BJ (cell line): ENCODE measurements at regions not wholly inside any gene's neighbourhood (a gene's known extent, or its start where the extent isn't known, plus 50 kb on each side); places are given as distances from the start of the nearest gene placed in this dataset.

Experiments
- CTCF ChIA-PET: fragments of 350-600 bp; formaldehyde crosslinking; extraction: SDS; loops from one replicate; lab custom pipeline; 2021; ENCODE audit warnings: antibody characterized with exemption, inconsistent platforms; lab: Yijun Ruan, JAX
- POLR2A ChIA-PET: fragments of 300-600 bp; sonication (Branson Sonifier 250); formaldehyde crosslinking; extraction: SDS; loops from one replicate; lab custom pipeline; 2021; ENCODE audit warnings: antibody characterized with exemption; lab: Charles Lee
- DNase-seq: peaks from one replicate; pipeline ENCODE4 v3.0.0-alpha.2; 2011; ENCODE audit warnings: low read depth
- H3K27me3 ChIP-seq: 2 replicates; pipeline ENCODE4 v1.6.0; 2011; ENCODE audit warnings: low read length; ENCODE audit not compliant: control insufficient read depth, insufficient read depth
- H3K36me3 ChIP-seq: 2 replicates; pipeline ENCODE4 v1.5.1; 2011; ENCODE audit warnings: low read length; ENCODE audit not compliant: control insufficient read depth, insufficient read depth
- H3K4me3 ChIP-seq: 2 replicates; pipeline ENCODE4 v1.5.1; 2011; ENCODE audit warnings: low read depth, mild to moderate bottlenecking, control low read depth, low read length
- TF ChIP-seq, protein P1 (sequence below): IDR thresholded peaks from 2 replicates; pipeline ENCODE4 v1.5.1; 2011; ENCODE audit warnings: low read depth, mild to moderate bottlenecking, control low read depth, inconsistent platforms, low read length, moderate library complexity; ENCODE audit not compliant: insufficient read depth

DNA sequence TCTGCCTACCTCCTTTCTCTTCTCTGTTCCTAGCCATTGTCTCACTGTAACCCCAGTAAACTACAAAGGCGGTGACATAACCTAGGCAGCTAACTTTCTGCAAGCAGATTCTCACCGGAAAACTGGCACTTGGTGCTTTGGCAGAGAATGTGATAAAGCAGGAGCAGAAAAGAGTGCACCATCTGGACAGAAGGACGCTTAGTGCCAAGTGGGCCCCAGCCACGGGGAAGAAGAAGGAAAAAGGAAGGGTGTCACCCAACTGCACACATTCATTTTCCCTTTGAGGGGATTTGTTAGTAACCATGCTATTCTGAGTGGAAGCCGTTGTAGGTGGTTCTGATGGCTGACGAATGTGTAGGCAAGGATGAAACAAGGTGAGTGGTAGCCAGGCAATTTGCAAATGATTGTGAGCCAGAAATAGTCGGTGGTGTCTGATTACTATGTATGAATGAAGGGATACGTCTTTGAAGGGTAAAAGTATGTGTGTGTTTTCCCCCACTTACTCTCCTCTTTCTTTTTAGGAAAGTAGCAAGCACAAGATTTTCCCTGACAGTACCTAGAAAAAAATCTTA is 148.3 kb upstream of the STXBP5 start:
- DNase-seq = no peak
- no peaks in the 10 kb centered on the region for H3K27me3 ChIP-seq
- H3K4me3 ChIP-seq = no peak overlapping the region
- ChIA-PET CTCF (no interaction called here), POLR2A (no interaction called here)
- no peaks in the 10 kb centered on the region for H3K36me3 ChIP-seq
- TF ChIP-seq, protein P1, sequence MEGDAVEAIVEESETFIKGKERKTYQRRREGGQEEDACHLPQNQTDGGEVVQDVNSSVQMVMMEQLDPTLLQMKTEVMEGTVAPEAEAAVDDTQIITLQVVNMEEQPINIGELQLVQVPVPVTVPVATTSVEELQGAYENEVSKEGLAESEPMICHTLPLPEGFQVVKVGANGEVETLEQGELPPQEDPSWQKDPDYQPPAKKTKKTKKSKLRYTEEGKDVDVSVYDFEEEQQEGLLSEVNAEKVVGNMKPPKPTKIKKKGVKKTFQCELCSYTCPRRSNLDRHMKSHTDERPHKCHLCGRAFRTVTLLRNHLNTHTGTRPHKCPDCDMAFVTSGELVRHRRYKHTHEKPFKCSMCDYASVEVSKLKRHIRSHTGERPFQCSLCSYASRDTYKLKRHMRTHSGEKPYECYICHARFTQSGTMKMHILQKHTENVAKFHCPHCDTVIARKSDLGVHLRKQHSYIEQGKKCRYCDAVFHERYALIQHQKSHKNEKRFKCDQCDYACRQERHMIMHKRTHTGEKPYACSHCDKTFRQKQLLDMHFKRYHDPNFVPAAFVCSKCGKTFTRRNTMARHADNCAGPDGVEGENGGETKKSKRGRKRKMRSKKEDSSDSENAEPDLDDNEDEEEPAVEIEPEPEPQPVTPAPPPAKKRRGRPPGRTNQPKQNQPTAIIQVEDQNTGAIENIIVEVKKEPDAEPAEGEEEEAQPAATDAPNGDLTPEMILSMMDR = no peak

DNA sequence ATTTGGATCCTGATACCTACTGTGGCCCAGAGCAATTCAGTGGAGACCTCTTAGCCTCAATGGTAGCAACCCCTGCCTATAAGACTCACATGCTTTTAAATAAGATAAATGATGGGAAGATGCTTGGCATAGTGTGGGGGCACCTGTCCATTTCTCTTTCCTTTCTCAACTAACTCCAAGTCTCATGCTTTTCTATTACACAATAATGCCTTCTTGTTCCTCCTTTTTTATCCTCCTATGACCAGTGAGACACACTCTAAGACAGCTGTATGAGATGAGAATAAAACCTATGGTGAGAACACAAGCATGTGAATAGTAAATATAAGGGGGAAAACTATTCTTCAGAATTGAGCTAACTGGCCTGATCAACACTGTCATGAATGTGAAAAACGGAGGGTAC is 147.0 kb upstream of the STXBP5 start:
- POLR2A ChIA-PET = no interaction called here
- H3K4me3 ChIP-seq = no peak overlapping the region
- TF ChIP-seq, protein P1 = no peak
- DNase-seq = no peak
- no peaks in the 10 kb centered on the region for H3K36me3 ChIP-seq
- CTCF ChIA-PET = interaction anchor here (3.1 kb wide), 1 partner anchor 9 kb away, joined by 15 read pairs; no protein-coding TSS in a partner anchor
- H3K27me3 ChIP-seq = no peaks in the 10 kb centered on the region

DNA sequence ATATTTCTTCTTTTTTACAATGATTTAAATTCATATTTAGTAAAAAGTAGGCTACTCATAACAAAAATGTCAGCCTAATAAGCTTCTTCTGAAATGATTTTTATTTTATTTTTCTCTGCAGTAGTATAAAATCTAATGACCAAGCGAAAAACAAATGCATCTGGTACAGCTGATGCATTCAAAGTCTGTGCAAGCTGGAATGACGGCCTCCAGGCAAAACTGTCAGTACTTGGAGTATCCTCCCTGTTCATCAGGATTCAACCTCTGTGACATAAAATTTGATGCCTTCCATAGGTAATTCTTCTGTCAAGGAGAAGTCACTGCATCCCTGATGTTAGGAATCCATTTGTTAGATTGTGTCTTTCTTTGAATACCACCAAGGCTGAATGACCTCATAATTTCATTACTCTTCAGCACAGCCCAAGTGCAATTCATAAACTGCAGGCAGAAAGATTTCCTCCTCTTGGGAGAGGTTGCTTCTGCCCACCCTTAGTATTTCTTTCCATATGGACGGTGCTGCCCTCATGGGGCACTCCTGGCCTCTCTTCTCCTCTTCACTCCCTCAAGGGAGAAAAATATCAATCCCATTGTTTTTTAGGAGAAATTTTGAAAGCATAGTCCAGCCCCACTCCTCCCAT is 146.4 kb upstream of the STXBP5 start:
- H3K36me3 ChIP-seq = no peaks in the 10 kb centered on the region
- no peaks in the 10 kb centered on the region for H3K27me3 ChIP-seq
- no peak for DNase-seq
- ChIA-PET CTCF (interaction anchor here (3.1 kb wide), 1 partner anchor 10 kb away, joined by 15 read pairs; no protein-coding TSS in a partner anchor), POLR2A (no interaction called here)
- TF ChIP-seq, protein P1 = no peak
- no peak overlapping the region for H3K4me3 ChIP-seq

DNA sequence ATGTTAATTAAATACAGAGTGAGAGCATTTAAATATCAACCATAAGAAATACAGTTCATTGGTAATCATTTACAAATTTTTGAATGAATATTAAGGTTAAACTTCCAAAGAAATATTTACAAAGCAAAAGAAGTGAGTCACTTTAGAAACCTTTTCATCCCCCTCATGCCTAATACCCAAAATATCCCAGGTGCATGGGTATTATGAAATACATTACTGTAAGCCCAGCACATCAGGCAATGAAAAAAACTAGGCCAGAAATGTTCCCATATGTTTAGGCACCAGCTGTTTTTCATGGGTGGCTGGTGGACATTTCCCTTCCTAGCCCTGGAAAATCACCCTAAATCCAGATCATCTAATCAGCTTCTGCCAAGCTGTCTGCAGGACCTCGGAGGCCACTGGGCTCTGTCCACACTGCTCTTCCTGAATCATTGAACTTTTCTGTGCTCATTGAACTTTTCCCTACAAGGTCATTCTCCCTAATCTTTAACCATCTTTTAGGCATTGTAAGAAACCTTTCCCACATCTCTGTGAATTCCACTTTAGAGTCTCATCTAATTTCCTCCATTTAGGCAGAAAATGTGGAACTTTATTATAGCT is 145.3 kb upstream of the STXBP5 start:
- no peak overlapping the region for H3K4me3 ChIP-seq
- no peak for DNase-seq
- ChIA-PET POLR2A (no interaction called here), CTCF (interaction anchor here (3.1 kb wide), 1 partner anchor 11 kb away, joined by 15 read pairs; no protein-coding TSS in a partner anchor)
- H3K36me3 ChIP-seq = no peaks in the 10 kb centered on the region
- H3K27me3 ChIP-seq = no peaks in the 10 kb centered on the region
- TF ChIP-seq, protein P1 = no peak

DNA sequence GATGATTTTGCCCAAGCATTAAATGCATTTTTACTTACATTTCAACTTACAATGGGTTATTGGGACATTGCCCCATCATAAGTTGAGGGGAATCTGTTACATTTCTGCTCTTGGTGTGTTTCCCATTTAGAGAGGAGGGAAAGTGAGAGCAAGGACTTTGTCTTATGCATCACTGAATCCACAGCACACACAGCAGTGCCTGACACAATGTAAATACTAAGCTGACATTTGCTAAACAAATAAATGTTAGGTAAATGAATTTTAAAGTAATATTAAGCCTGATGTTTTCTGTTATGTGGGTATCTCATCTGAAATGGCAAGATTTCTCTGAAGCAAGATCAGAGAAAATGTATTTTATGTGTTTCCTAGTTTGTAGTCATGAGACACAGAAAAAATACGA is 143.6 kb upstream of the STXBP5 start:
- ChIA-PET POLR2A (no interaction called here), CTCF (no interaction called here)
- Histone ChIP-seq H3K4me3 (no peak overlapping the region), H3K27me3 (no peaks in the 10 kb centered on the region), H3K36me3 (no peaks in the 10 kb centered on the region)
- DNase-seq = no peak
- TF ChIP-seq, protein P1 = no peak
